ENCODE measurements at regions not wholly inside any gene's neighbourhood (a gene's known extent, or its start where the extent isn't known, plus 50 kb on each side); places are given as distances from the start of the nearest gene placed in this dataset.
"Not testable (repeated sequence)": the region's sequence is repeated elsewhere in the genome, so short reads cannot be mapped to it uniquely, and the experiment has no call there.

DNA sequence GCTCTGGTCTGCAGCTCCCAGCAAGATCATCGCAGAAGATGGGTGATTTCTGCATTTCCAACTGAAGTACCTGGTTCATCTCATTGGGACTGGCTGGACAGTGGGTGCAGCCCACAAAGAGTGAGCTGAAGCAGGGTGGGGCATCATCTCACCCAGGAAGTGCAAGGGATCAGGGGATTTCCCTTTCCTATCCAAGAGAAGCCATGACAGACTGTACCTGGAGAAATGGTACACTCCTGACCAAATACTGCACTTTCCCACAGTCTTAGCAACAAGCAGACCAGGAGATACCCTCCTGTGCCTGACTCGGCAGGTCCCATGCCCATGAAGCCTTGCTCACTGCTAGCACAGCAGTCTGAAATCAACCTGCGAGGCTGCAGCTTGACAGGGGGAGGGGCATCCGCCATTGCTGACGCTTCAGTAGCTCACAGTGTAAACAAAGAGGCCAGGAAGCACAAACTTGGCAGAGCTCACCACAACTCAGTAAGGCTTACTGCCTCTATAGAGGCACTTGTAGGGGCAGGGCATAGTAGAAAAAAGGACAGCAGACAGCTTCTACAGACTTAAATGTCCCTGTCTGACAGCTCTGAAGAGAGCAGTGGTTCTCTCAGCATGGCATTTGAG, 60.5 kb downstream of the AREG start:
- not testable (repeated sequence) for DNase-seq

DNA sequence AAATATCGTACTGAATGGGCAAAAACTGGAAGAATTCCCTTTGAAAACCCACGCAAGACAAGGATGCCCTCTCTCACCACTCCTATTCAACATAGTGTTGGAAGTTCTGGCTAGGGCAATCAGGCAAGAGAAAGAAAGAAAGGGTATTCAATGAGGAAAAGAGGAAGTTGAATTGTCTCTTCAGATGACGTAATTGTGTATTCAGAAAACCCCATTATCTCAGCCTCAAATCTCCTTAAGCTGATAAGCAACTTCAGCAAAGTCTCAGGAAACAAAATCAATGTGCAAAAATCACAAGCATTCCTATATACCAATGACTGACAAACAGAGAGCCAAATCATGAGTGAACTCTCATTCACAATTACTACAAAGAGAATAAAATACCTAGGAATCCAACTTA, 64.4 kb downstream of the AREG start:
- DNase-seq, result not testable (repeated sequence)

DNA sequence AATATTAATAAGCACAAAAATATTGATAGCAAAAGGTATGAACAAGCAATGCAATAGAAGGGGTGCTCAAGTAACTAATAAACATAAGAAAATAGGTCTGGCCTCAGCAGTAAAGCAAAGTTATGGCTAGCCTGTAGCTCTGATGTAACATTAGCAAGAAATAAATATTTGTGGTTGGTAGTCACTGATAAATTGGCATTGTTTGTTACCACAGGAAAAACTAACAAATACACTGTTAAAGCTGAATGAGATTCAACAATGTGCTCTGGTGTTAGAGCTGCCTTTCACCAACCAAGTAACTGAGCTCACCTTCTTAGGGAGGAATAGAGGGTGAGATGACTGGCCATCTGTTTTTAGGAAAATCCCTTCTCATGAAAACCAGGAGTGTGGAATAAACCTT, 71.4 kb downstream of the AREG start:
- DNase-seq, result no peak

DNA sequence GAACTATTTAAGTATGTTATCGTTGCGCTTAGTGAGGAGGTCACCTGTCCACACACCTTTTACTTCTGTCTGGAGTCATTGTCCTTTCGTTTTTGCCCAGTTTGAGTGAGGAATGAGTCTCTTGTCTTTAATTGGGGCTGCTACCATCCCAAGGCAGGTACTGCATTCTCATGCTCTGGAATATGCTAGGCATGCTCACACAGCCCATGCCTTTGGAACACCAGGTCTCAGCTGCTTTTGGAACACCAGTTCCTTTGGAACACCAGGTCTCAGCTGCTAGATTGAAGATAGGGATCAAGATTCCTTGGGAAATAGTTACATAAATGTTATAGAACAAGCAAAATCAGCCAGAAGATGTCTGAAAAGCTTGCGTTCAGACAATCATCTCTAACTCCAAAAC, 73.1 kb downstream of the AREG start:
- DNase-seq, result no peak

DNA sequence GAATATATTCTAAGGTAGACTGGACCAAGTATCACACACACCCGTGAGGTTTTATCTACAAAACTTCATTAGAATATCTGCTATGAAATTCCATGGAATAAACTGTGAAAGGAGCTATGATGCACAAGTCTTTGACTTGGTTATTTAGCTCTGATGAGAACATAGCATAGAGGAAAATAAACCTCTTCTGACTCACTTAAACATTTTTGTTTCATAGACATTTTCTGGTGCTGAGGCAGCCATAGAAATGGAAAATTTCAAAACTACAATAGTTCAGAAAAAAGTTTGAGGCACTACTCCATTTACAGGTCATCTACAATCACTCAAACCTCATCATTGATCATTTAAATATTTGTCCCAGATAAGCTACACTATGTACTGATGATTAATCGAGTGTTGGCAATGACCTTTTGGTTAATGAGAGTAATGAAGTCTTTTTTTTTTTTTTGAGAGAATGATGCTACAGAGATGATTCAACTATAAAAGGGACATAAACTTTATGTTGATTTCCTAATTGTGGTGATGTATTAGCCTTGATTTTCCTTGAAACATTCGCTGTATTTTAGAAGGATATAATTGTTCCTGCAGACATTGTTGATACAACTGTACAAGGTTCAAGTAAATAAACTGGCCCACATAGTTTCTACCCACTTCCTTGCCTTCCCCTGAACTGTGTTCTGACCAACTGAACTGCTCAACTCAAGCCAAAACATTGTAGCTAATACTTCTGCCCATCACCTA, 77.5 kb downstream of the AREG start:
- no peak for DNase-seq

DNA sequence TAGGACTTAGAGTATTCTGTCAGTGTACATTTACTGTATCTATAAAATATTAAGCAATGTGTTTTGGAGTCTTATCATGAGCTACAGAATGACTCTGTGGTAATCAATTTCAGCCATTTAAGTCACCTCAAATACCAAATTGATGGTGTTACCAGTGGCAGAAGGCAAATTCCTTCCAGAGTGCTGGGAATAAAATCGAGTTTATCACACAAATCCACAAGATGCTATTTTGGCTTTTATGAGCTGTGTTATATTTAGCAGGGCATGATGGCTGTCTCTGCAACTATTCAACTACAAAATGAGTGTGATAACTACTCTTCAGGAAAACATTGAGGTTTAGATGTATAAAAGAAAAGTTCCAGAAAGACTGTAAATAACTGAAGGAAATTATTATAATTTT, 78.2 kb downstream of the AREG start:
- no peak for DNase-seq

DNA sequence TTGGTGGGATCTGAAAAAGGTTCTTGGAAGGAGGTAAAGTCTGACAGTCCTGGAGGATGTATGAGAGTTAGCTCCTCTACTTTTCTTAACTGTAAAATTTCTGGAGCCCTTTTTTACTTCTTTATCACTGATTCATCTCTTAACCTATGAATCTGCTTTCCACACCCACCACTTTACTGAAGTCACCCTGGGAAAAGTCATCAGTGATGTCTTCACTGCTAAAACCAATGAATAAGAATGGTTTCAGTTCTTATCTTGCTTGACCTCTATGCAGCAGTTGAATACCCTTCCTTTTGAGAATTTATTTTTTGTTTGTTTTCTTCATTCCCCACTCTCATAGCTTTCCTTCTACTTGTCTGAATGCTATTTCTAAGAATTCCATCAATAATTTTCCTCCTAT, 80.0 kb downstream of the AREG start:
- no peak for DNase-seq

DNA sequence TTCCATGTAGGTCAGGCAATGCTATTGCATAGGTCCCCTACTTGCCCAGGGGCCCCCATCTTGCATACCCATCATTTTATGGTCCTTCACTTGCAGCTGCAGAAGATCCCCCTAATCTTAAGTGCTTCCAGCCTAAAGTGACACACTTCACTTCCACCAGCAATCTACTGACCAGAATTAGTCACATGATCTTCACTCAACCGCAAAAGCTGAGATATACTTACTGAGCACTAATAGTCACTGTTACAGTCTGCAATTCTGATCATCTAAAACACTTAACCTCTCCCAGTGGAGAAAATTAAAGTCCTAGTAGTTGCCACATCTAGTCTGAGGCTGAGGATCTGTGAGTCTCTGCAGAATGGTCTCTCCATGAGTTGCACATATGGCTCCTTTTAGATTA, 82.1 kb downstream of the AREG start:
- DNase-seq, result no peak

DNA sequence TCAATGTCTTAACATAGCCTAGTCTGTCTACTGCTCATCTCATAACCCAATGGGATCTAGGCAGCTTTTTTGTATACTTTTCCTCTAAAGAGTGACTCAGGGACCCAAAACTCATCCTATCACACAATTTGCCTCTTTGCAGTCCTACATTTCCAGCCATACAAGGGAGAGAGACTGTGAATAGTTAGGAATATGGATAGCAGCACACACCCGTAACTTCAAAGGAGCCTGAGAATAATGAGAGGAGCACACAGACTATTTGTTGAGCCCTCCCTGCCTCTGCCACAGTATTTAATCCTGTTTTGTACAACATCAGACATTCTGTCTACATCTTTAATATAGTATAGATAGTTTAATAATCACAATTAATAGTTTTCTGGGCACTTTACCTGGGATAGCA, 83.2 kb downstream of the AREG start:
- no peak for DNase-seq

DNA sequence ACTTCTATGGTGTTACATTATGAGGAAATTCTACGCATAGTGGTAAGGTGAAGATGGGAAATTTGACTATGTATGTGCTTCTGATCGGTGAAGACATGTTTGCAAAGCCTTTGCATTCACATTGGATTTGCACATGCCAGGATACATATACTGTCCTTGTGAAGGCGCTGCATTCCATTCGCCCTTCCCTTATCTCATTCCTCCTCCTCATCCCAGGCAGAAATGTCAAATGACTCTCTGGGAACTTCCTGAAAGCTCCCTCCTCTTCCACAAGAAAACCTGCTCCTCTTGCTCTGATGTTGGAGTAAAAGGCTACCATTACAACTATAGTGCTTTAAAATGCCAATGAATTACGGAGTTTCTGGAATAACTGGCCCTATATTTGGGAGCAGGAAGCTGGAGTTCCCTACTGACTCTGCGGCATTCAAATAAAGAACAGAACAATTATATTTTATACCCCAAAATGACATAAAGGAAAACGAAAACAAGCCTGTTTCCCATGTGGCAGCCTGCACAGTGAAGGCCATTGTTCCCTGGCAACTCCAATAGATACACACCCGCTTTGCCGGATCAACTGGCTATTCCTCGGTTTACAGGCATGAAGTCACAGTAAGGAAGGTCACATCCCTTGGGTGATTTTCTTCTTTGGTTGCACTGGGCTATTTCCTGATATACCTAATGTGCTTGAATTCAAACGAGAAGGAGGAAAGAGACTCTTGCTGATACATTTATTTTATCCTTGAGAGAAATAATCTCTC, 84.5 kb downstream of the AREG start:
- no peak for DNase-seq

DNA sequence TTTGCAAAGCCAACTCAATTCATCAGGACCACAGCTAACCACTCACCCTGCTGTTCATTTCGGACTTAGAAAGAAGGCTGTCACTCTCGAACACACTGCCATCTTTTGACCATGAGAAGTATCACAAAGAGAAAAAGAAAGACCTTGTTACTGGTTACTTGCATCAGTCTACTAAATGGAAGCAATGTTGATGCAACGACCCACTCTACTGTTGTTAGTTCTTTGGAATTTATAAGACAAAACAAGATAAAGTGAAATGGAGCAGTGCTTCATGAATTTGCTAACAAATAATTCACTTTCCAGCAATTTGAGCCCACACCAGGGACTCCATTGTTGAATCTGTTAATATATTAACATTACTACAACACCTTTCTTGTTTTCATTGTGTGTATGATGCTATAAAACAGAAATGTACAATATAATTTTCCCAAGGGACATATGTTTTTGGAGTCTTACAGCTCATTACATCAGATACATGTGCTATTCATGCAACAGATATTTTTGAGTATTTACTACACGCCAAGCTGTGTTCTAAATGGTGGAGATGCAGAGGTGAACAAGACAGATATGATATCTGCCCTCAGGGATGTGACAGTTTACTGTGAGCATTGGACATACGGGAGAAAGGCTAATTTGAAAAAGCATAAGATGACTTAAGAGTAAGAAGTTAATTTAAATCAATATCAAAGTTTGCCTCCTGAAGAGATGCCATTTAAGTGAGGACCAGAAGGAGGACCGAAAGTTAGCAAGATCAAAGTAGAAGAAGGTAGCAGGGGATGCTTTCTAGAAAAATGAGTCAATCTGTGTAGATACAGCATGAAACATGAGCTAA, 87.2 kb downstream of the AREG start:
- DNase-seq, result no peak

DNA sequence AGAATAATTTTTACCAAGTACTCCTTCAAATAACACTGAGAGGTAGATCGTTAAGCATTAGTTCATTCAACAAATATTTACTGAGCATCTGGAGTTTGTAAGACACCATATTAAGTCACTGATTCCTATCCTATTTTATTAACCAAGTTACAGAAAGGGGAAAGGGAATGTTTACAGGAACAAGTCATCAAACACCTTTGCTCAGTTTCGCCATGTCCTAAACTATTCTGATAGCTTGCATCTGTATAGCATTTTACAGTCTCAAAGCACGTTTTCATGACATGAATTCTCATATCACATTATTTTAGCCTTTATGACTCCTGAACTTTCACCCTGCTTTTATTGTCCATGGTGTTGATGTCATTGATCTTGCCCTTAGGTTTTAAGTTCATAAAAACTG, 89.2 kb downstream of the AREG start:
- no peak for DNase-seq

DNA sequence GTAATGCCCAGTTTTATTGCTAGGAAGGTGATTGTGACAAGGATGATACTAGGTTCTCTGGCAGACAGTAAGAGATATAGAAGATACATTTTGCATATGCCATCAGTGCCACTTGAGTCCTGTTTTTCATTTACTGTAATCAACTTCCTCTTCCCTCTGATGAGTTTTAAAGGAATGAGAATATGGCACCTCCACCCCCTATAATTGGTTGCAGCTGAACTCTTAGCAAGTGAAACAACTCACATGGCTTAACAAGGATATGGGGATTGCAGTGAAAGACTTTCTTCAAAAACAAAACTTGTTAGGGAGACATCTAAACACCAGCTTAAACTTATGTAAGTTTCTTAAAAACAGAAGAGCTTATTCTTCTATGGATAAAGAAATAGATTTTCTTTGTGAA, 90.0 kb downstream of the AREG start:
- no peak for DNase-seq

DNA sequence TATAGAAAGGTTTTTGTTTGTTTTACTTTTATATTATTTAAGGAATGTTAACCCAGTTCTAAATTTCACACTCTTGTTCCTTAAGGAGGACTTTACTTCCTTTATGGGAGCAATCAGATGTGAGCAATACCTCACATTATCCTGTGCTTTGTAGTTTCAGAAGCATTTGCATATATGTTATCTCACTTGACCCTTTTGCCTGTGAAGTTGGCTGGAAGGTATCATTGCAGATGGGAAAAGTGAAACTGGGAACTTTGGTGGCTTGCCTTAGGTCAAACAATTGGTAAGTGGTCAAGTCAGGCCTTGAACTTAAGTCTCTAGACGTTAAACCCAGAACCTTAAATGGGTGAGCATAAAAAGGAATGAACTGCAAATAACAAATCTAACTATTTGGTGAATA, 90.6 kb downstream of the AREG start:
- no peak for DNase-seq

DNA sequence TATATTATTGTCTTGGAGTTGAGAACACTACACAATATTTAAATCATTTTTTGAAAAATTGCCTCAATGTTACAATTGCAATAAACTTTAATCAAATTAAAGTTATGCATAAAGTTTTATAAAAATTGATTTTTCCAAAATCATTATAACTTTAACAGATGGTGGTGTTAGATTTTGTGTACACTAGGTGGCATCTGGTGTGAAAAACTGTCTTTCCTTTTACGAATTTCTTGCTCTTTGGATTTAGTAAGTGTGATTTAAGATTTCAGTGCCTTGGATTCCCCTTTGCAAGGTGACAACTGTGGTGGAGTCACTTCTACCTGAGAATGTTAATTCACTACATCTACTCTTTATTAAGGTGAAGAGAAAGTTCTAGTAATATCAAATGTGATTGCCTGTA, 91.6 kb downstream of the AREG start:
- DNase-seq, result no peak

DNA sequence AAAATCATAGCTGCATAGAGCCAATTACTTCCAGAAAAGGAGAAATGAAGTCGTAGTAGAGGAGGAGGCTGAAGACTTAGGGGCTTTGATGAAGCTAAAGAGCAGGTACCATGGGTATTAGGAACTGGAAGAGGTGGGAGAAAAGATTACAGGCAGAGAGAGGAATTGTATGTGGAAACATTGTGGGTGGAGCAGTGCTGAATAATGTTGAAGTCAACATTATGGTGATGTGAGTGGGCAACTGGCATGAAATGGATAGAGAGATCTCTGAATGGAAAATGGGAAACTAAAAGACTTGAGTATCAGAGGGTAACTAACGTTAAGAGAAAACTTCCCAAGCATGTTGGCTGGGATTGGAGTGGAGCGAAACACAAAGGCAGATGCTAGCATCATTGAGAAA, 92.5 kb downstream of the AREG start:
- DNase-seq, result no peak

DNA sequence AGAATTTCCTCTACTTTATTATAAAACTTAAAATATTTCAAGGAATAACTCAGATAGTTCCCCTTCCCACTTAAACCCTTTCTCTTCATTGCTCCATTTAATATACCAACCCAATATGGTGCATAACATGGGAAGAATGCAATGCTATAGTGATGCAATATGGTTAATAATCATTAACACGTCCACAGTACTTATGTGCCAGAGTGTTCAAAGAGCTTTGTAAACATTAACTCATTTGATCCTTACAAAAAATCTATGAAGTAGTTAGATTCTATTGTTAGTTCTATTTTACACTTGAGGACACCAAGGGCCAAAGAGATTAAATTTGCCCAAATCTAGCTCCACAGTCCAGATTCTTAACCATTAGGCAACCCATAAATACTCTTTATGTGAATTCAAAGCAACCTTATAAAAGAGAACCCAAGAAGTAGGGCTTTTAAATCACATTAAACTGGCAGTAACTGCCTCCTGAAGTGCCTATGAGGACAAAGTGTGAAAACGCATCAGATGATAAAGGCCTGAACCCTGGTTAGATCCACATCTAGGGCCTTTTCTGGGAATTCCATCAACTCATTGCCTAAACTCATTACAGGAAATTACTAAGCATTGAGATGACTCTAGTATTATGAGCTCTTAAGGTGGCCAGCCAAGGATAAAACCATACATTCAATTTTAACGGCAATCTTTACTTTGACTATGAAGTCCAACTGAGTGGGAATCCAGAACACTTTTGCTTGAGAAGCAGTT, 94.3 kb downstream of the AREG start:
- DNase-seq, result no peak

DNA sequence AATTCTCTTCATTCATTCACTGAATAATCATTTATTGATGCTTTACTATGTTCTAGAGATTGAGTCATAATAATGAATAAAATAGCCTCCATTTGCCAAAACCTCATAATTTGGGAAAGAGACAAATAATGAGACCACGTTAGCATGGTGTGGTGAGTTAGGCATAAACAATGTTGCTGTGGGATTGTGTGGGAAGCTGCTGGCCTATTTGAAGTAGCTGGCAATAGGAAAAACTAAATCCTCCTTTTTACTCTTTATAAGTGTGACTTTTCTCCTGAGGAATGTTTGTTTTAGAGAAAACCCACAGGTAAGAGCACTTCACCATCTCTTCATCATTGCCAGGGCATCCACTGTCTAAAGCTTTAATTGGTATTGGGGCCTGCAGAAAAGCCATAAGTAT, 95.3 kb downstream of the AREG start:
- DNase-seq, result no peak

DNA sequence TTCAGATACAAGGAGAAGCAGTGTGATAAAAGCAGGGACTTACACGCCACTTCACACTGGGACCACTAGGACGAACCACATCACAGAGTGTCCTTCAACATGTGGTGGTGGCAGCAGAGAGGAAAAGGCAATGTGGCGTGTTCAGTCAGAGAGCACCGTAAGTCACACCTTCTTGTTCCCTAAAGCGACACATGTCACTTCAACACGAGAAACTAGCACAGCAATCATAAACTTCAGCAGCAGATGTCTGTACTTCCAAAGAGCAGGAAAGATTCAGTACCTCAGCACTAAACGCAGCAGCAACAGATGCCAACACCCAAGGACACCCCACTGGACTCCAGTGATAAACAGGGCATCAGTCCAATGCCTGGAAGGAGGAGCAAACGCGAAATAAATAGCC, 96.7 kb downstream of the AREG start:
- no peak for DNase-seq

DNA sequence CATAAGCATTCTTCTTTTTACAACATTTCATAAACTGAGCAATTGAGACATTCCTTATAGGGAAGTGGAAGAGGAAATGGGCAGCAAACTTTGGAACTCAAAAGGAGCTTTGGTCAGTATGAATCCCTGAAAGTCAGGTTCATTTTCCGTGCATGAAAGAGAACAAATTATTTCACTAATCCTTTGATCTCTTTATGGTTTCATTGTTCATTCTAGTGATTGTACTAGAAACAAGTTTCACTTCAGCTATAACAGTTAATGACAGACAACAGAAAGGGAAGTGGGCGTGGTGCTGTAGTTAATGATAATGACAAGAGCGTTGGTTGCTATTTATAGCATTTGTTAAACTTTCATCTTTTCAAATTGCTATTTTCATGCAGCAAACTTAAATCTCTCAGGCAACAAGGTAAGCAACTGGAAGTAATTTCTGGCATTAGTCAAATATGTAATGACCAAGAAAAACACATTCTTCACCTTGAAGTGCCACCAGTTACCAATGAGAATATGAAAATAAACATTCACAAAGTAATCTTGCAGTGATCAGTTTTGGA, 98.4 kb downstream of the AREG start:
- DNase-seq, result no peak

DNA sequence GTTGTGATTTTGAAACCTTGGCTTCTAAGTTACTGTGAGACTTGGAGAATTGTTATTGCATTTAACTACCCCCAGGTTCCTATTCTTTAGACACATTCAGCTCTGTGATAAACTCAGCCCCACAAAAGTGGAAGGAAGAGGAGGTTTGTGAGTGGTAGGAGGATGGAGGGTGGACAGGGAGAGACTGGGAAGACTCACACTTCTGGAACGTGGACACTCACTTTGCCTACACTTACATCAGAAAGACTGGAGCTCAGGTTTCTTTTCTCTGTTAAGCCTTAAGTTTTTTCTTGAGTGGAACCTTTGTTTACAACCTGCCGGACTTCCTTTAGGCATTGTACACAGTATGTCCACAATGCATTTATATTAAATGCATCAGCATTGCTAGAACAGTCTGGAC, 99.0 kb downstream of the AREG start:
- no peak for DNase-seq

DNA sequence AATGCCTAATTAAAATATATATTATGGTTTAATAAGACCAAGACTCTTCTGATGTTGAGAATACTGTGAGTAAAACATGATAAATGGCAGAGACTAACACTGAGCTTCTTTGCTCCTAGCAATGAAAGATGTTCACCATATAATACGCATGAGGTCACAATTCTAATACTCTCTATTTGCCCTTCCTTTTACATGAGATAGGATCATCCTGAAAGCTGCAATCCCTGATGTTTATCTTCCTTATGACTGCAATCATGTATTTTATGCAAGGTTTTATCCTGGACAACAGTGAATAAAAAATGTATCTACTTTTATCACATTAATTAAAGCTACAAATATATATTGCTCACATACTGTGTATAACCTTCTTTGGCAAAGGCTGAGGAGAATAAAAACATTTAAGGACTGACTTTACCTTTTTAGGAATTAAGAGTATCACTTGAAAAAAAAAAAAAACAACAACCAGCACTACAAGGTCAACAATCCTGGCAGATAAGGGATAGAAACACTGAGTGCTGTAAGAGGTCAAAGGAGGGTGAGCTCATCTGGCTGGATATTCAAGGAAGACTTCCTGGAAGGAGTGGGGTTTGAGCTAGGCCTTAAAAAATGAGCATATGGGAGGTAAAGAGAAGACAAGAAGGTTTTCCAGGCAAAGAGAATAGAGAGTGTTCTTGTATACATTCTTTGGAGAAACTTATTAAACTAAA, 99.9 kb downstream of the AREG start:
- DNase-seq, result no peak
